GM12872 (cell line): ENCODE measurements at regions not wholly inside any gene's neighbourhood (a gene's known extent, or its start where the extent isn't known, plus 50 kb on each side); places are given as distances from the start of the nearest gene placed in this dataset.

Source experiments
- CTCF ChIP-seq: IDR thresholded peaks from 3 replicates; pipeline ENCODE4 v1.5.1; 2011; ENCODE audit warnings: low read depth, mild to moderate bottlenecking, low read length, moderate library complexity; ENCODE audit not compliant: insufficient read depth

GRCh38 chr6:157760137-157760536, 62.9 kb upstream of the SNX9 start:
- TF ChIP-seq CTCF: no peak

GRCh38 chr6:157760589-157761330, 62.3 kb upstream of the SNX9 start:
- TF ChIP-seq CTCF: no peak

GRCh38 chr6:157761331-157761921, 61.6 kb upstream of the SNX9 start:
- no peak for TF ChIP-seq CTCF

GRCh38 chr6:157761926-157762325, 61.1 kb upstream of the SNX9 start:
- TF ChIP-seq CTCF: no peak

GRCh38 chr6:157762636-157763035, 60.4 kb upstream of the SNX9 start:
- TF ChIP-seq CTCF: peak; percentile 45; the same call in 2 of the 3 replicates

- TF ChIP-seq CTCF: no peak
Measured at GRCh38 chr6:157763129-157763903, 59.7 kb upstream of the SNX9 start.

- TF ChIP-seq CTCF: no peak
Measured at GRCh38 chr6:157763904-157764177, 59.2 kb upstream of the SNX9 start.
